ENCODE measurements at regions not wholly inside any gene's neighbourhood (a gene's known extent, or its start where the extent isn't known, plus 50 kb on each side); places are given as distances from the start of the nearest gene placed in this dataset.

DNA sequence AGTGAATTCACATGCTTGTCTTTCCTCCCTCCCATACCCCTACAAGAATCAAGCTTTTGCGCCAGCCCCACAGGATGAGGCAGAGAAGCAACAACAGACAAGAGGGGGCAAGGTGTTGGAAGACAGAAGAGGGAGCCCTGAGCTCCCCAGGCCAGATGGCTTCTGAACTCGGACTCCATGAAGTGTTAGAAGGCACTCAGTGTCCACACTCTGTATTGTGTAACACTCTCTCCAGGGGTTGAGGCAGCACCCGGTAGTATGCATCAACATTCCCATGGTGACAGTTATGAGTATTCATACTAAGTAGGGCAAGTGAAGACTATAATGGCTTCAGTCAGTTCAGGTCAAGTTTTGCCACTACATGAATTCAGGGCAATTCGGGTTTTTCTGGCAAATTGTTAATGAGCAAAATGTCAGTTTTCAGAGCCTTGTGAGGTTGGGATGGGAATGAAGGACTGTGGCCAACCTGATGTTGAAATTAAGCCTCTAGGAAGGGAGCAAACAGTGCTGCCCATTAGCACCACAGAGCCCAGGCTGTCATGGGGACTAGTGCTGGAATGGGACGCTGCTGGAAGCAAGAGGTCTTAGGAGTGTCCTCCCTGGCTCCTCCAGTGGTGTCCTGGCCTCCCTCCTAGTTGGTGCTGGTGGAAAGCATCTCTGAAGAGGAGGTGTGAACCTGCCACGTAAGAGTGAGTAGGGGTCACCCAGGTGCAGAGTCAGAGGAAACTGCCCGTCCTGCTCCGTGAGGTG, 79.4 kb downstream of the KLF15 start:
- TF ChIP-seq, protein P1, sequence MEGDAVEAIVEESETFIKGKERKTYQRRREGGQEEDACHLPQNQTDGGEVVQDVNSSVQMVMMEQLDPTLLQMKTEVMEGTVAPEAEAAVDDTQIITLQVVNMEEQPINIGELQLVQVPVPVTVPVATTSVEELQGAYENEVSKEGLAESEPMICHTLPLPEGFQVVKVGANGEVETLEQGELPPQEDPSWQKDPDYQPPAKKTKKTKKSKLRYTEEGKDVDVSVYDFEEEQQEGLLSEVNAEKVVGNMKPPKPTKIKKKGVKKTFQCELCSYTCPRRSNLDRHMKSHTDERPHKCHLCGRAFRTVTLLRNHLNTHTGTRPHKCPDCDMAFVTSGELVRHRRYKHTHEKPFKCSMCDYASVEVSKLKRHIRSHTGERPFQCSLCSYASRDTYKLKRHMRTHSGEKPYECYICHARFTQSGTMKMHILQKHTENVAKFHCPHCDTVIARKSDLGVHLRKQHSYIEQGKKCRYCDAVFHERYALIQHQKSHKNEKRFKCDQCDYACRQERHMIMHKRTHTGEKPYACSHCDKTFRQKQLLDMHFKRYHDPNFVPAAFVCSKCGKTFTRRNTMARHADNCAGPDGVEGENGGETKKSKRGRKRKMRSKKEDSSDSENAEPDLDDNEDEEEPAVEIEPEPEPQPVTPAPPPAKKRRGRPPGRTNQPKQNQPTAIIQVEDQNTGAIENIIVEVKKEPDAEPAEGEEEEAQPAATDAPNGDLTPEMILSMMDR (IDR thresholded peaks at IDR 0.05), result no peak
- TF ChIP-seq POLR2A (IDR thresholded peaks at IDR 0.05), result no peak

Measured in upper lobe of left lung (tissue), 4 donors.